KG1 (cell line): ENCODE measurements at regions not wholly inside any gene's neighbourhood (a gene's known extent, or its start where the extent isn't known, plus 50 kb on each side); places are given as distances from the start of the nearest gene placed in this dataset.
"Not testable (repeated sequence)": the region's sequence is repeated elsewhere in the genome, so short reads cannot be mapped to it uniquely, and the experiment has no call there.

Experiments
- DNase-seq: peaks from one replicate; lab custom pipeline; 2025; lab: John Stamatoyannopoulos, UW

- DNase-seq: no peak
These were observed 694.1 kb downstream of the ANKRD7 start for GRCh38 chr7:118918556-118918955.

DNA sequence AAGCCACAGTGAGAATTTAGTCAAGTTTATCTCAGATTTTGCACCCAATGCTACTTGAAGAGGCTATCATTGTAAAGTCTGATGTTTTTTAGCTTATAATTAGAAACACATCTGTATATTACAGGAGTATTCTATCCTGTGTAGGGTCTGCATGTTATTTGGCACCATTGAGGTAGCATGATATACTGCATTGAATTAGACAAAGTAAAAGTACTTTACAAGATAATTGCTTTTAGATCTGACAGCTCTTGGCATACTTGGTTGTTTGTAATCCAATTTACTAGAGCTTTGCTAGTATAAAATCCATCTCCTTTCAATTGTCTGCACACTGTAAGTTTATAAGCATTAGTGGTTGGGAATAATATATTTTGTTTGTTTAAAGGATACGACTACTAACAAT, 714.3 kb downstream of the ANKRD7 start:
- DNase-seq: no peak

DNA sequence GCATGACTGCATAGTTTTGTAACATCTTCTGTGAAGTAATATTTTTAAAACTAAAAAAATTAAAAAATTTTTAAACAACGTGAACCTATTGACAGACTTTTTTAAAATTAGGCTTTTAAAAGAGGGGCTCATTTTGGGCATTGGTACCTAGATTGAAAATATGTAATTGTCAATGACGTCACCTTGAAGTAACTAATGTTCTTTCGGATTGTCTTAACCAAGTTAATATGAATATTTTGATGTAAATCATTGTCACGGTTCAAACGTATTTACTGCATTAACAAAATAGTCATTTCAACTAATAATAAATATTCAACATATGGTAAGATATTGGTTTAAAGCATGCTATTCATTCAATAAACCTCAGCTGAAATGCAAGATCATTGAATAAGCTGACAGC, 719.8 kb downstream of the ANKRD7 start:
- no peak for DNase-seq

- DNase-seq: no peak
These were observed 721.6 kb downstream of the ANKRD7 start for GRCh38 chr7:118945911-118946682.

GRCh38 chr7:118948508-118948907, 724.0 kb downstream of the ANKRD7 start:
- no peak for DNase-seq

- DNase-seq: no peak
These were observed 724.5 kb downstream of the ANKRD7 start for GRCh38 chr7:118949031-118949430.

DNA sequence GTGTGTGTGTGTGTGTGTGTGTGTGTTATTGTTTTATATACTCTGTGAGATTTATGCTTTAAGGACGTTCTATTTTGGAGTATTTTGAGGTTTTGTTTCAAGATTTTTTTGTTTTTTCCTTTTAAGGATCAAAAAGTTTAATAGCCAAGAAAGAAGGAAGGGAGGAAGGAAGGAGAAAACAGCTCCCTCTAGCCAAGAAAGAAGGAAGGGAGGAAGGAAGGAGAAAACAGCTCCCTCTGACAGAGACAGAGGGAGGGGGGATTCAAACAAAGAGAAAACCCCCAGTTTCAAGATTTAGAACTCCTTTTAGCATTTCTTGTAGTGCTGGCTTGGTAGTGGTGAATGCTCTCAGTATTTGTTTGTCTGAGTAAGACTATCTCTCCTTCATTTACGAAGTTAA, 731.8 kb downstream of the ANKRD7 start:
- DNase-seq: not testable (repeated sequence)

DNA sequence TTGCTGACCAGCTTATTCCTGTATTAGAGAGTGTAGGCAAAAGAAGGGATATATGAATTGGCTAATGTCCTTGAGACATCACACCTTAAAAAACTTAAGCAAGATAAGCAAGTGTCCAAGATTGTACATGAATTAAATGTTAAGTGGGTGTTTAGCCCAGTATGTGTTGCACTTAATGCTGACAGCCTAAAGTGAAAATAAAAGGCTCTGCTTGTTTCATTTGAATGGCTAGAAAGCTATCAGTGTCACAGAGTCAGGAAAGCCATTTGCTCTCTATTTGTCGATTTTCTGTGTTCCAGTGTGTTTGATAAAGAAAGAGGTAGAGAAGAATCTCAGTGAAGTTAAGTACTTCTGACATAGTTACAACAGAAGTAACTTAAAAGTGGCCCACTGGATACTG, 744.9 kb downstream of the ANKRD7 start:
- no peak for DNase-seq

DNA sequence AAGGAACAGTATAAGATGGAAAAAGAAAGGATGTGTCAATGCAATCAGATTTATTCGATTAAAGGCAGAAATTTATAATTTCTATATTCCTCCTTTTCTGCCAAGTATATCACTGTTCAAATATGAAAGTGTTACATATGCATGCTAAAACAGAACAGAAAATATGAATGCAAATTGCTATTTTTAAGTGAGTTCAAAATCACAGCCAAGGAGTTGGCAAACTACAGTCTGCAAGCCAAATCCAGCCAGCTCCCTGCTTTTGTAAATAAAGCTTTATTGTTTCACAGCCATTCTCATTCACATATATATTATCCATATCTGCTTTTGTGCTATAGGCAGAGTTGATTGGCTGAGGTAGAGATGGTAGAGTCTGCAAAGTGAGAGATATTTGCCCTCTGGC, 747.2 kb downstream of the ANKRD7 start:
- no peak for DNase-seq

DNA sequence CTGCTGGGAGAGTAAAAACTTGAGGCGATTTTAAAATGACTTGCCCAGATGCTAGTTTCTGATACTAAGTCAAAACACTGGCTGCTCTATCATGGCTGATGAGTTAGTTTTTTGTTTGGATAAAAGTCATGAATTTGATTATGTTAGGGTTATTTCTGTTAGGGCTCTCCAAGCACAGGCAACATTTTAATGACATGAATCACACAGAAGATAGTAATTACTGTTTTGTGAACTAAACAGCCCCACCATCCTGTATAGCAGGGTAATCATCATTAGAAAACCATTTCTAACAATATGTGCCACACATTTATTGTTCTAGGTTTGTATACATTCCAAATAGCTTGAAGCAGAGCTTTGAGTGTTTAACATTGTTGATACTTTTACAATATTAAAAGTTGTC, 750.3 kb downstream of the ANKRD7 start:
- DNase-seq: no peak

GRCh38 chr7:118995350-118995749, 770.8 kb downstream of the ANKRD7 start:
- DNase-seq: no peak

- no peak for DNase-seq
These were observed 782.7 kb downstream of the ANKRD7 start for GRCh38 chr7:119007236-119007635.

DNA sequence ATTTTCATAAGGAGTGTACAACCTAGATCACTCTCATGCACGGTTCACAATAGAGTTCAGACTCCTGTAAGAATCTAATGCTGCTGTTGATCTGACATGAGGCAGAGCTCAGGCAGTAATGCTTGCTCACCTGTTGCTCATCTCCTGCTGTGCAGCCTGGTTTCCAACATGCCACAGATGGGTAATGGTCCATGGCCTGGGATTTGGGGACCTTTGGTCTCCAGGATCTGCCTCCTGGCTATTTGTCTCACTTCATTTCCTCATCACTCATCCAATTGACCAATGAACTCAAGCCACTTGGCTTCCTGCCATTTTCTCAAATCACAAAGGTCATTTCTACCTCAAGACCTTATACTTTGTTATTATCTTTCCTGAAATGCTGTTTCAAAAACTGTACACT, 786.1 kb downstream of the ANKRD7 start:
- no peak for DNase-seq

DNA sequence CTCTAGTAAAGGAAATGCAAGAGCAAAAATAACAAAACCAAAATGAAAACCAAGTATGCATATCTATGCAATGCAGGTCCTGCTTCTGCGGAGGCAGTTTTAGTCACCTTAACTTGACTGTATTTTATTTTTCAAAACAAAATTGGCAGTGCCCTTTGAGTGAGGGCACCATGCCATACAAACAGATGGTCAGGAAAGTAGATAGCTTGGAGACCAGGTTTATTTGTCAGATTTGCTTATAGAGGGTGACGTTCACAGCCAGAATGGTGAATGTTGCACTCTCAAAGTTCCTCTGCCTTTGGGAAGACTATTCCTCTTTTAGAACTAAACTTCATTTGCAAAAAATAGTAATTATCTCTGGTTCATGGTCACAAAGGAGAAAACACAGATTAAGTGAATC, 801.9 kb downstream of the ANKRD7 start:
- DNase-seq: no peak

GRCh38 chr7:119028736-119029135, 804.2 kb downstream of the ANKRD7 start:
- no peak for DNase-seq

GRCh38 chr7:119032136-119032535, 807.6 kb downstream of the ANKRD7 start:
- not testable (repeated sequence) for DNase-seq

- DNase-seq: no peak
These were observed 809.1 kb downstream of the ANKRD7 start for GRCh38 chr7:119033641-119034040.

- DNase-seq: no peak
These were observed 813.4 kb downstream of the ANKRD7 start for GRCh38 chr7:119037941-119038340.

- DNase-seq: no peak
These were observed 821.6 kb downstream of the ANKRD7 start for GRCh38 chr7:119046068-119046467.

- no peak for DNase-seq
These were observed 841.5 kb downstream of the ANKRD7 start for GRCh38 chr7:119065966-119066365.

DNA sequence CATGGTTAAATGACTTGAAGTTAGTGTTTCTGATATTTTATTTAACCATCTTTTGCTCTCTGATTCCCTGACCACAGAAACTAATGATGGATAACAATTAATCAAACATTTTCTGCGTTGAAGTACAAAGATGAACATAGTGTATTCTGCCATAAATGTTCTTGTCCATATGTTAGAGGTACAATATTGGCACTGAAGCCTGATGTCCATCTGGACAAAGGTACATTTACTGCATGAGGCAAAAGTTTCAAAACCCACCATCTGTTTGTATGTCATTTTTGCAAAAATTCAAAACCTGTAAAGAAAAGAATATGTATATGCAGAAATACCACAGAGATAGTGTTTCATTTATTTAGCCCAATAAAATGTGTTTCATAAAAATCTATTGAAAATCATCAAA, 861.5 kb downstream of the ANKRD7 start:
- DNase-seq: no peak

GRCh38 chr7:119090851-119091250, 866.3 kb downstream of the ANKRD7 start:
- no peak for DNase-seq

- no peak for DNase-seq
These were observed 872.2 kb downstream of the ANKRD7 start for GRCh38 chr7:119096683-119097082.

- not testable (repeated sequence) for DNase-seq
These were observed 876.2 kb downstream of the ANKRD7 start for GRCh38 chr7:119100611-119101258.
